ENCODE measurements at regions not wholly inside any gene's neighbourhood (a gene's known extent, or its start where the extent isn't known, plus 50 kb on each side); places are given as distances from the start of the nearest gene placed in this dataset.
"Not testable (repeated sequence)": the region's sequence is repeated elsewhere in the genome, so short reads cannot be mapped to it uniquely, and the experiment has no call there.

- H3K9me3 ChIP-seq: no peaks in the 10 kb centered on the region
- no peaks in the 10 kb centered on the region for H3K4me1 ChIP-seq
- intact Hi-C loops (cut with DNase I): no loop called here
- TF ChIP-seq POLR2A (IDR thresholded peaks at IDR 0.05): no peak
- no peaks in the 10 kb centered on the region for H3K27me3 ChIP-seq
- H3K27ac ChIP-seq: no peak overlapping the region
- no peaks in the 10 kb centered on the region for H3K36me3 ChIP-seq
- DNase-seq: no peak
- H3K4me3 ChIP-seq: no peak overlapping the region
- 62 to 67% methylated on average over 1 of the region's 1 CpG for WGBS, 2 donors
Observed at GRCh38 chr11:116366451-116366850, 406.3 kb downstream of the BUD13 start.

GRCh38 chr11:116364925-116365324 lies 407.9 kb downstream of the BUD13 start:
- WGBS, 2 donors: 80 to 91% methylated on average over 4 of the region's 4 CpGs
- H3K4me1 ChIP-seq; H3K9me3 ChIP-seq; intact Hi-C loops (cut with DNase I); H3K27ac ChIP-seq; DNase-seq; H3K27me3 ChIP-seq; H3K36me3 ChIP-seq; H3K4me3 ChIP-seq: not testable (repeated sequence)

GRCh38 chr11:116364348-116364747 lies 408.4 kb downstream of the BUD13 start:
- no peaks in the 10 kb centered on the region for H3K4me1 ChIP-seq
- TF ChIP-seq EP300 (IDR thresholded peaks at IDR 0.05) (no peak), POLR2A (IDR thresholded peaks at IDR 0.05) (no peak), CTCF (IDR thresholded peaks at IDR 0.05) (no peak), POLR2AphosphoS5 (IDR thresholded peaks at IDR 0.05) (no peak)
- whole genome bisulfite sequencing, 2 donors: 65 to 73% methylated on average over 4 of the region's 4 CpGs
- H3K9me3 ChIP-seq: no peaks in the 10 kb centered on the region
- no peaks in the 10 kb centered on the region for H3K27me3 ChIP-seq
- intact Hi-C loops (cut with DNase I): no loop called here
- no peak overlapping the region for H3K27ac ChIP-seq
- H3K36me3 ChIP-seq: no peaks in the 10 kb centered on the region
- H3K4me3 ChIP-seq: no peak overlapping the region
- no peak for DNase-seq

- Histone ChIP-seq H3K9me3 (no peaks in the 10 kb centered on the region), H3K27ac (no peak overlapping the region), H3K4me1 (no peaks in the 10 kb centered on the region), H3K27me3 (no peaks in the 10 kb centered on the region), H3K36me3 (no peaks in the 10 kb centered on the region), H3K4me3 (no peak overlapping the region)
- intact Hi-C loops (cut with DNase I): no loop called here
- WGBS, 2 donors: 79 to 84% methylated on average over 11 of the region's 11 CpGs
- no peak for TF ChIP-seq CTCF (IDR thresholded peaks at IDR 0.05)
- TF ChIP-seq POLR2A (IDR thresholded peaks at IDR 0.05): no peak
- no peak for TF ChIP-seq POLR2AphosphoS5 (IDR thresholded peaks at IDR 0.05)
- no peak for TF ChIP-seq EP300 (IDR thresholded peaks at IDR 0.05)
- no peak for DNase-seq
Observed at GRCh38 chr11:116360221-116360941, 412.4 kb downstream of the BUD13 start.

- no peak for TF ChIP-seq POLR2AphosphoS5 (IDR thresholded peaks at IDR 0.05)
- peak in 2 of 4 experiments; percentile 26 for TF ChIP-seq CTCF (IDR thresholded peaks at IDR 0.05)
- no peaks in the 10 kb centered on the region for H3K36me3 ChIP-seq
- H3K9me3 ChIP-seq: no peaks in the 10 kb centered on the region
- no peak overlapping the region for H3K27ac ChIP-seq
- no peaks in the 10 kb centered on the region for H3K4me1 ChIP-seq
- no peak overlapping the region for H3K4me3 ChIP-seq
- no peaks in the 10 kb centered on the region for H3K27me3 ChIP-seq
- intact Hi-C loops (cut with DNase I): no loop called here
- WGBS, 2 donors: 41 to 42% methylated on average over 37 of the region's 37 CpGs
- no peak for DNase-seq
Observed at GRCh38 chr11:116357784-116358544, 414.8 kb downstream of the BUD13 start.
